GM23338 (cell line): ENCODE measurements at regions not wholly inside any gene's neighbourhood (a gene's known extent, or its start where the extent isn't known, plus 50 kb on each side); places are given as distances from the start of the nearest gene placed in this dataset.
"Not testable (repeated sequence)": the region's sequence is repeated elsewhere in the genome, so short reads cannot be mapped to it uniquely, and the experiment has no call there.

ENCODE experiments used
- ATAC-seq: fragments of 200-7000 bp; cut with Tn5 transposase; 3 replicates; pipeline ENCODE4 v1.9.1; 2020
- DNase-seq: peaks from one replicate; pipeline ENCODE4 v3.0.0-alpha.2; 2015; ENCODE audit warnings: low spot score
- H2AFZ ChIP-seq: fragments of 200-600 bp; sonication (generic); 2 replicates; pipeline ENCODE4 v1.8.0; 2016; ENCODE audit warnings: antibody characterized with exemption, mild to moderate bottlenecking, moderate library complexity
- H3F3A ChIP-seq: fragments of 200-600 bp; sonication (generic); replicated peaks from 2 replicates; pipeline ENCODE4 v1.8.0; 2017; ENCODE audit warnings: antibody characterized with exemption, mixed run types, low read depth
- H3K27ac ChIP-seq: fragments of 200-600 bp; sonication (generic); 2 replicates; pipeline ENCODE4 v1.6.1; 2016; ENCODE audit warnings: low read depth
- H3K27me3 ChIP-seq: fragments of 200-600 bp; sonication (generic); 2 replicates; pipeline ENCODE4 v1.8.0; 2016; ENCODE audit warnings: mild to moderate bottlenecking, mixed run types, moderate library complexity; ENCODE audit not compliant: insufficient read depth
- H3K36me3 ChIP-seq: fragments of 200-600 bp; sonication (generic); 2 replicates; pipeline ENCODE4 v1.8.0; 2016; ENCODE audit warnings: mild to moderate bottlenecking; ENCODE audit not compliant: insufficient read depth
- H3K4me1 ChIP-seq: fragments of 200-600 bp; sonication (generic); 2 replicates; pipeline ENCODE4 v1.8.0; 2016; ENCODE audit warnings: mild to moderate bottlenecking, moderate library complexity; ENCODE audit not compliant: insufficient read depth
- H3K4me2 ChIP-seq: fragments of 200-600 bp; sonication (generic); 2 replicates; pipeline ENCODE4 v1.7.1; 2017; ENCODE audit warnings: mixed run types
- H3K4me3 ChIP-seq: fragments of 200-600 bp; sonication (generic); 2 replicates; pipeline ENCODE4 v1.6.1; 2016; ENCODE audit warnings: mixed run types
- H3K79me2 ChIP-seq: fragments of 200-600 bp; sonication (generic); replicated peaks from 2 replicates; pipeline ENCODE4 v1.8.0; 2017; ENCODE audit warnings: mild to moderate bottlenecking; ENCODE audit not compliant: insufficient read depth
- H3K9me2 ChIP-seq: fragments of 200-600 bp; sonication (generic); 2 replicates; pipeline ENCODE4 v1.8.0; 2017; ENCODE audit not compliant: insufficient read depth
- H4K20me1 ChIP-seq: fragments of 200-600 bp; sonication (generic); replicated peaks from 2 replicates; pipeline ENCODE4 v1.8.0; 2017; ENCODE audit warnings: mild to moderate bottlenecking; ENCODE audit not compliant: insufficient read depth
- H3K27ac Mint-ChIP-seq: 2 replicates; pipeline ENCODE4 v1.8.0; 2020; ENCODE audit warnings: inconsistent platforms, mild to moderate bottlenecking, moderate library complexity, mixed read lengths
- H3K27me3 Mint-ChIP-seq: 3 replicates; pipeline ENCODE4 v1.8.0; 2022; ENCODE audit warnings: low read depth, mild to moderate bottlenecking, moderate library complexity, mixed read lengths, inconsistent platforms; ENCODE audit not compliant: insufficient read depth, poor library complexity
- H3K36me3 Mint-ChIP-seq: 3 replicates; pipeline ENCODE4 v1.8.0; 2021; ENCODE audit warnings: low read depth, mild to moderate bottlenecking, inconsistent platforms, moderate library complexity, mixed read lengths
- H3K4me1 Mint-ChIP-seq: 3 replicates; pipeline ENCODE4 v1.8.0; 2020; ENCODE audit warnings: mild to moderate bottlenecking, inconsistent platforms, mixed read lengths
- H3K4me3 Mint-ChIP-seq: 3 replicates; pipeline ENCODE4 v1.8.0; 2021; ENCODE audit warnings: moderate library complexity, mild to moderate bottlenecking, inconsistent platforms, mixed read lengths
- H3K9me3 Mint-ChIP-seq: 3 replicates; pipeline ENCODE4 v1.8.0; 2020; ENCODE audit warnings: moderate library complexity, mild to moderate bottlenecking, inconsistent platforms, mixed read lengths
- EZH2 ChIP-seq: fragments of 200-600 bp; sonication (generic); IDR thresholded peaks from one replicate; pipeline ENCODE4 v1.8.0; 2017; ENCODE audit warnings: antibody characterized with exemption, mild to moderate bottlenecking, low read depth; ENCODE audit not compliant: unreplicated experiment
- JUNB ChIP-seq: IDR thresholded peaks from one replicate; pipeline ENCODE4 v1.6.1; 2016; ENCODE audit warnings: antibody characterized with exemption; ENCODE audit not compliant: unreplicated experiment
- POLR2AphosphoS5 ChIP-seq: IDR thresholded peaks from 2 replicates; pipeline ENCODE4 v1.6.1; 2016; ENCODE audit warnings: antibody characterized with exemption, low read depth
- STAT1 ChIP-seq: IDR thresholded peaks from one replicate; pipeline ENCODE4 v1.6.1; 2016; ENCODE audit warnings: antibody characterized with exemption; ENCODE audit not compliant: unreplicated experiment
- TF ChIP-seq, protein P1 (sequence below): fragments of 250-450 bp; sonication (Bioruptor Pico); IDR thresholded peaks from 2 replicates; pipeline ENCODE4 v1.5.0; 2020; ENCODE audit warnings: mild to moderate bottlenecking, moderate library complexity

DNA sequence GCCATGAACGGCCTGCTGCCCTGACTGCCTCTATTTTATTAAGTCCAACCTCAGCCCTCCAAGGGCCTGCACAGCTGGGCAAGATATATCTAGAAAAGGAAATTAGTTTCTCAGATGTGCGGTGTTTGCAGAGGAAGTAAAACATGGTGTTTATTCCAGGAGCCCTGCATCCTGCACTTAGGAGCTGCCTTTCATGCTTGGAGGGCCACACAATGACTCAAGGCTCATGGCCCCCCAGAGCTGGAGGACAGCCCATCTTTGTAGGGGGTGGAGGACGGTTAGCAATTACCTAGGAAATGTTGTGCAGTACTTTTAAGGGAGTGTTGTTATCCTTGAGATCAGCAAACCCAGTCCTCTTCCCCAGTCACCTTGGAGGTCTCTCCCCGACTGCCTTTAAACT is 80.5 kb downstream of the COPRS start:
- Histone ChIP-seq H3K9me2 (0 out of 2 replicates have a peak, but pooled peaks cover 5% of the 10 kb centered on the region), H3K27ac (no peak overlapping the region), H3K79me2 (no peaks in the 10 kb centered on the region), H2AFZ (no peak overlapping the region), H3K4me1 (no peaks in the 10 kb centered on the region), H3K27me3 (no peaks in the 10 kb centered on the region), H3F3A (no peaks in the 10 kb centered on the region), H3K36me3 (no peaks in the 10 kb centered on the region), H3K4me3 (no peak overlapping the region), H3K4me2 (no peak overlapping the region), H4K20me1 (no peaks in the 10 kb centered on the region)
- H3K27ac Mint-ChIP-seq, result no peak overlapping the region
- ATAC-seq (no peak), DNase-seq (no peak)
- H3K27me3 Mint-ChIP-seq, result peaks cover 2% of the 10 kb centered on the region
- H3K9me3 Mint-ChIP-seq, result peaks cover 7% of the 10 kb centered on the region
- no peak overlapping the region for H3K4me3 Mint-ChIP-seq
- H3K36me3 Mint-ChIP-seq, result peaks cover 3% of the 10 kb centered on the region; the same call in 1 of the 3 replicates
- TF ChIP-seq STAT1, result no peak
- no peak for TF ChIP-seq POLR2AphosphoS5
- TF ChIP-seq, protein P1, sequence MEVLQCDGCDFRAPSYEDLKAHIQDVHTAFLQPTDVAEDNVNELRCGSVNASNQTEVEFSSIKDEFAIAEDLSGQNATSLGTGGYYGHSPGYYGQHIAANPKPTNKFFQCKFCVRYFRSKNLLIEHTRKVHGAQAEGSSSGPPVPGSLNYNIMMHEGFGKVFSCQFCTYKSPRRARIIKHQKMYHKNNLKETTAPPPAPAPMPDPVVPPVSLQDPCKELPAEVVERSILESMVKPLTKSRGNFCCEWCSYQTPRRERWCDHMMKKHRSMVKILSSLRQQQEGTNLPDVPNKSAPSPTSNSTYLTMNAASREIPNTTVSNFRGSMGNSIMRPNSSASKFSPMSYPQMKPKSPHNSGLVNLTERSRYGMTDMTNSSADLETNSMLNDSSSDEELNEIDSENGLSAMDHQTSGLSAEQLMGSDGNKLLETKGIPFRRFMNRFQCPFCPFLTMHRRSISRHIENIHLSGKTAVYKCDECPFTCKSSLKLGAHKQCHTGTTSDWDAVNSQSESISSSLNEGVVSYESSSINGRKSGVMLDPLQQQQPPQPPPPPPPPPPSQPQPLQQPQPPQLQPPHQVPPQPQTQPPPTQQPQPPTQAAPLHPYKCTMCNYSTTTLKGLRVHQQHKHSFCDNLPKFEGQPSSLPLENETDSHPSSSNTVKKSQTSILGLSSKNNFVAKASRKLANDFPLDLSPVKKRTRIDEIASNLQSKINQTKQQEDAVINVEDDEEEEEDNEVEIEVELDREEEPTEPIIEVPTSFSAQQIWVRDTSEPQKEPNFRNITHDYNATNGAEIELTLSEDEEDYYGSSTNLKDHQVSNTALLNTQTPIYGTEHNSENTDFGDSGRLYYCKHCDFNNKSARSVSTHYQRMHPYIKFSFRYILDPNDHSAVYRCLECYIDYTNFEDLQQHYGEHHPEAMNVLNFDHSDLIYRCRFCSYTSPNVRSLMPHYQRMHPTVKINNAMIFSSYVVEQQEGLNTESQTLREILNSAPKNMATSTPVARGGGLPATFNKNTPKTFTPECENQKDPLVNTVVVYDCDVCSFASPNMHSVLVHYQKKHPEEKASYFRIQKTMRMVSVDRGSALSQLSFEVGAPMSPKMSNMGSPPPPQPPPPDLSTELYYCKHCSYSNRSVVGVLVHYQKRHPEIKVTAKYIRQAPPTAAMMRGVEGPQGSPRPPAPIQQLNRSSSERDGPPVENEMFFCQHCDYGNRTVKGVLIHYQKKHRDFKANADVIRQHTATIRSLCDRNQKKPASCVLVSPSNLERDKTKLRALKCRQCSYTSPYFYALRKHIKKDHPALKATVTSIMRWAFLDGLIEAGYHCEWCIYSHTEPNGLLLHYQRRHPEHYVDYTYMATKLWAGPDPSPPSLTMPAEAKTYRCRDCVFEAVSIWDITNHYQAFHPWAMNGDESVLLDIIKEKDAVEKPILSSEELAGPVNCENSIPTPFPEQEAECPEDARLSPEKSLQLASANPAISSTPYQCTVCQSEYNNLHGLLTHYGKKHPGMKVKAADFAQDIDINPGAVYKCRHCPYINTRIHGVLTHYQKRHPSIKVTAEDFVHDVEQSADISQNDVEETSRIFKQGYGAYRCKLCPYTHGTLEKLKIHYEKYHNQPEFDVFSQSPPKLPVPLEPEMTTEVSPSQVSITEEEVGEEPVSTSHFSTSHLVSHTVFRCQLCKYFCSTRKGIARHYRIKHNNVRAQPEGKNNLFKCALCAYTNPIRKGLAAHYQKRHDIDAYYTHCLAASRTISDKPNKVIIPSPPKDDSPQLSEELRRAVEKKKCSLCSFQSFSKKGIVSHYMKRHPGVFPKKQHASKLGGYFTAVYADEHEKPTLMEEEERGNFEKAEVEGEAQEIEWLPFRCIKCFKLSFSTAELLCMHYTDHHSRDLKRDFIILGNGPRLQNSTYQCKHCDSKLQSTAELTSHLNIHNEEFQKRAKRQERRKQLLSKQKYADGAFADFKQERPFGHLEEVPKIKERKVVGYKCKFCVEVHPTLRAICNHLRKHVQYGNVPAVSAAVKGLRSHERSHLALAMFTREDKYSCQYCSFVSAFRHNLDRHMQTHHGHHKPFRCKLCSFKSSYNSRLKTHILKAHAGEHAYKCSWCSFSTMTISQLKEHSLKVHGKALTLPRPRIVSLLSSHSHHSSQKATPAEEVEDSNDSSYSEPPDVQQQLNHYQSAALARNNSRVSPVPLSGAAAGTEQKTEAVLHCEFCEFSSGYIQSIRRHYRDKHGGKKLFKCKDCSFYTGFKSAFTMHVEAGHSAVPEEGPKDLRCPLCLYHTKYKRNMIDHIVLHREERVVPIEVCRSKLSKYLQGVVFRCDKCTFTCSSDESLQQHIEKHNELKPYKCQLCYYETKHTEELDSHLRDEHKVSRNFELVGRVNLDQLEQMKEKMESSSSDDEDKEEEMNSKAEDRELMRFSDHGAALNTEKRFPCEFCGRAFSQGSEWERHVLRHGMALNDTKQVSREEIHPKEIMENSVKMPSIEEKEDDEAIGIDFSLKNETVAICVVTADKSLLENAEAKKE (CRISPR knock-in tag), result no peak
- no peak for TF ChIP-seq EZH2
- TF ChIP-seq JUNB, result no peak
- H3K4me1 Mint-ChIP-seq, result no peaks in the 10 kb centered on the region

- H3K4me1 Mint-ChIP-seq, H3K9me3 Mint-ChIP-seq, H3K36me3 Mint-ChIP-seq, H4K20me1 ChIP-seq, H3K36me3 ChIP-seq, H3K27me3 Mint-ChIP-seq, ATAC-seq, H3K9me2 ChIP-seq, H3K27me3 ChIP-seq, DNase-seq, H3K27ac Mint-ChIP-seq, H3K4me3 ChIP-seq, H3K27ac ChIP-seq, H3K4me2 ChIP-seq, H2AFZ ChIP-seq, H3K4me1 ChIP-seq, H3K79me2 ChIP-seq, H3K4me3 Mint-ChIP-seq, H3F3A ChIP-seq: not testable (repeated sequence)
Observed at GRCh38 chr17:31771328-31771727, 87.7 kb downstream of the COPRS start.

DNA sequence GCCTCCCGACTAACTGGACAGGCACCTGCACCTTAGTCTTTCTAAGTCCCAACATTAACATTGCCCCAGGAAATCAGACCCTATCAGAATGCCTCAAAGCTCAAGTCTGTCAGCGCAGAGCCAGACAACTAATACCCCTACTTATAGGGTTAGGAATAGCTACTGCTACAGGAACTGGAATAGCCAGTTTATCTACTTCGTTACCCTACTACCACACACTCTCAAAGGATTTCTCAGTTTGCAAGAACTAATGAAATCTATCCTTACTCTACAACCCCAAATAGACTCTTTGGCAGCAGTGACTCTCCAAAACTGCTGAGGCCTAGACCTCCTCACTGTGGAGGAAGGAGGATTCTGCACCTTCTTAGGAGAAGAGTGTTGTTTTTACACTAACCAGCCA is 88.5 kb downstream of the COPRS start:
- H3K36me3 Mint-ChIP-seq, H3K4me1 Mint-ChIP-seq, H3K4me2 ChIP-seq, H3K4me1 ChIP-seq, H3K9me2 ChIP-seq, H3K36me3 ChIP-seq, H3K27me3 ChIP-seq, H4K20me1 ChIP-seq, ATAC-seq, H3K4me3 Mint-ChIP-seq, H2AFZ ChIP-seq, H3K27ac Mint-ChIP-seq, H3K4me3 ChIP-seq, DNase-seq, H3K27ac ChIP-seq, H3K27me3 Mint-ChIP-seq, H3K9me3 Mint-ChIP-seq, H3F3A ChIP-seq, H3K79me2 ChIP-seq: not testable (repeated sequence)

GRCh38 chr17:31761836-31762510 is 97.1 kb downstream of the COPRS start:
- H3K4me1 Mint-ChIP-seq, H3K27me3 ChIP-seq, H4K20me1 ChIP-seq, H3K27me3 Mint-ChIP-seq, H2AFZ ChIP-seq, H3F3A ChIP-seq, H3K36me3 Mint-ChIP-seq, ATAC-seq, H3K4me3 ChIP-seq, H3K9me2 ChIP-seq, H3K4me1 ChIP-seq, H3K4me2 ChIP-seq, H3K9me3 Mint-ChIP-seq, H3K27ac Mint-ChIP-seq, H3K36me3 ChIP-seq, DNase-seq, H3K4me3 Mint-ChIP-seq, H3K79me2 ChIP-seq, H3K27ac ChIP-seq: not testable (repeated sequence)
